Chondrocyte (in vitro differentiated cells): ENCODE measurements at regions not wholly inside any gene's neighbourhood (a gene's known extent, or its start where the extent isn't known, plus 50 kb on each side); places are given as distances from the start of the nearest gene placed in this dataset.

ENCODE experiments used
- DNase-seq: peaks from one replicate; pipeline ENCODE4 v3.0.0; 2021; ENCODE audit warnings: mixed read lengths, low spot score
- H3K27ac Mint-ChIP-seq: one replicate; pipeline ENCODE4 v1.8.0; 2021; ENCODE audit warnings: mild to moderate bottlenecking, moderate library complexity, mixed read lengths; ENCODE audit not compliant: unreplicated experiment
- H3K27me3 Mint-ChIP-seq: 2 replicates; pipeline ENCODE4 v1.8.0; 2021; ENCODE audit warnings: low read depth, mixed read lengths
- H3K36me3 Mint-ChIP-seq: 2 replicates; pipeline ENCODE4 v1.8.0; 2021; ENCODE audit warnings: low read depth, mixed read lengths
- H3K4me1 Mint-ChIP-seq: 2 replicates; pipeline ENCODE4 v1.8.0; 2021; ENCODE audit warnings: low read depth, mild to moderate bottlenecking, mixed read lengths
- H3K4me3 Mint-ChIP-seq: one replicate; pipeline ENCODE4 v1.8.0; 2021; ENCODE audit warnings: mild to moderate bottlenecking, moderate library complexity, mixed read lengths; ENCODE audit not compliant: unreplicated experiment
- H3K9me3 Mint-ChIP-seq: 2 replicates; pipeline ENCODE4 v1.8.0; 2021; ENCODE audit warnings: low read depth, mixed read lengths
- CTCF ChIP-seq: fragments of 200-600 bp; sonication (generic); IDR thresholded peaks from 2 replicates; pipeline ENCODE4 v1.5.0; 2021; ENCODE audit warnings: antibody characterized with exemption, mild to moderate bottlenecking, moderate library complexity

- H3K27ac Mint-ChIP-seq: no peak overlapping the region
- no peaks in the 10 kb centered on the region for H3K27me3 Mint-ChIP-seq
- DNase-seq: no peak
- H3K4me1 Mint-ChIP-seq: peaks cover 37% of the 10 kb centered on the region
- H3K4me3 Mint-ChIP-seq: no peak overlapping the region
- H3K9me3 Mint-ChIP-seq: peaks cover 3% of the 10 kb centered on the region
- H3K36me3 Mint-ChIP-seq: no peaks in the 10 kb centered on the region
- TF ChIP-seq CTCF: no peak
Observed at GRCh38 chr6:139643986-139644385, 269.5 kb upstream of the CITED2 start.

GRCh38 chr6:139642346-139642745 is 267.9 kb upstream of the CITED2 start:
- H3K27ac Mint-ChIP-seq: no peak overlapping the region
- H3K9me3 Mint-ChIP-seq: peaks cover 3% of the 10 kb centered on the region
- H3K4me1 Mint-ChIP-seq: peaks cover 37% of the 10 kb centered on the region
- TF ChIP-seq CTCF: no peak
- H3K36me3 Mint-ChIP-seq: no peaks in the 10 kb centered on the region
- H3K27me3 Mint-ChIP-seq: no peaks in the 10 kb centered on the region
- H3K4me3 Mint-ChIP-seq: no peak overlapping the region
- no peak for DNase-seq

- TF ChIP-seq CTCF: no peak
- Mint-ChIP-seq H3K27me3 (no peaks in the 10 kb centered on the region), H3K4me3 (no peak overlapping the region), H3K27ac (no peak overlapping the region), H3K4me1 (peaks cover 34% of the 10 kb centered on the region), H3K36me3 (no peaks in the 10 kb centered on the region), H3K9me3 (no peaks in the 10 kb centered on the region)
- no peak for DNase-seq
Observed at GRCh38 chr6:139641376-139641775, 266.9 kb upstream of the CITED2 start.

GRCh38 chr6:139640921-139641320 is 266.5 kb upstream of the CITED2 start:
- no peak for TF ChIP-seq CTCF
- no peaks in the 10 kb centered on the region for H3K36me3 Mint-ChIP-seq
- H3K27me3 Mint-ChIP-seq: no peaks in the 10 kb centered on the region
- H3K9me3 Mint-ChIP-seq: no peaks in the 10 kb centered on the region
- H3K27ac Mint-ChIP-seq: no peak overlapping the region
- H3K4me3 Mint-ChIP-seq: no peak overlapping the region
- H3K4me1 Mint-ChIP-seq: peaks cover 34% of the 10 kb centered on the region
- no peak for DNase-seq

GRCh38 chr6:139640448-139640847 is 266.0 kb upstream of the CITED2 start:
- Mint-ChIP-seq H3K36me3 (no peaks in the 10 kb centered on the region), H3K4me1 (peaks cover 30% of the 10 kb centered on the region), H3K27me3 (no peaks in the 10 kb centered on the region), H3K4me3 (no peak overlapping the region), H3K9me3 (no peaks in the 10 kb centered on the region), H3K27ac (no peak overlapping the region)
- TF ChIP-seq CTCF: no peak
- DNase-seq: no peak
